H1 (cell line): ENCODE measurements at regions not wholly inside any gene's neighbourhood (a gene's known extent, or its start where the extent isn't known, plus 50 kb on each side); places are given as distances from the start of the nearest gene placed in this dataset.

ENCODE experiments used
- CTCF ChIA-PET: fragments of 300-600 bp; sonication (Branson Sonifier 250); formaldehyde crosslinking; loops from one replicate; lab custom pipeline; 2021; ENCODE audit not compliant: partially characterized antibody; lab: Charles Lee
- POLR2A ChIA-PET: fragments of 300-600 bp; sonication (Branson Sonifier 250); formaldehyde crosslinking; loops from one replicate; lab custom pipeline; 2021; ENCODE audit warnings: inconsistent platforms; ENCODE audit not compliant: partially characterized antibody; lab: Charles Lee
- DNase-seq, 2 experiments: peaks; one replicate each; pipeline versions ENCODE4 v3.0.0 to v3.0.0-alpha.2; 2010 to 2022; ENCODE audit warnings: low spot score in 2 of 2, low read depth in 1 of 2, mixed read lengths in 1 of 2
- FAIRE-seq: peaks from 2 replicates; lab custom pipeline; 2011; peaks lifted over from hg19 to GRCh38; lab: Jason Lieb, UNC
- H2AFZ ChIP-seq: 2 replicates; pipeline ENCODE4 v1.8.1; 2012; ENCODE audit warnings: low read length, inconsistent platforms
- H2AK5ac ChIP-seq: 2 replicates; pipeline ENCODE4 v1.6.1; 2013; ENCODE audit warnings: low read depth, low read length
- H2BK120ac ChIP-seq: replicated peaks from 2 replicates; pipeline ENCODE3; 2013; ENCODE audit warnings: low read depth, low read length, inconsistent platforms
- H2BK12ac ChIP-seq: 2 replicates; pipeline ENCODE4 v1.6.1; 2013; ENCODE audit warnings: low read depth, low read length
- H2BK15ac ChIP-seq: 2 replicates; pipeline ENCODE4 v1.6.1; 2013; ENCODE audit warnings: low read length
- H2BK20ac ChIP-seq: 2 replicates; pipeline ENCODE4 v1.6.1; 2013; ENCODE audit warnings: low read length
- H2BK5ac ChIP-seq: 2 replicates; pipeline ENCODE4 v1.6.1; 2013; ENCODE audit warnings: low read depth, low read length
- H3K14ac ChIP-seq: 2 replicates; pipeline ENCODE4 v1.6.1; 2013; ENCODE audit warnings: inconsistent platforms; ENCODE audit not compliant: insufficient read length
- H3K18ac ChIP-seq: 2 replicates; pipeline ENCODE4 v1.6.1; 2013; ENCODE audit warnings: low read length; ENCODE audit errors: extremely low read depth
- H3K23ac ChIP-seq: 2 replicates; pipeline ENCODE4 v1.6.1; 2013; ENCODE audit warnings: inconsistent platforms; ENCODE audit not compliant: insufficient read length
- H3K23me2 ChIP-seq: 2 replicates; pipeline ENCODE4 v1.6.1; 2013; ENCODE audit warnings: low read depth, low read length
- H3K27ac ChIP-seq: 2 replicates; pipeline ENCODE4 v1.6.1; 2011; ENCODE audit warnings: low read depth, low read length, inconsistent platforms
- H3K27me3 ChIP-seq, 4 experiments: replicated peaks in 1 of 4; 1 replicate in 1 of 4; 2 replicates in 3 of 4; pipeline versions ENCODE4 v1.6.1 to v1.8.1; 2011 to 2013; ENCODE audit warnings: low read length in 3 of 4, mild to moderate bottlenecking in 3 of 4, inconsistent platforms in 2 of 4, mixed read lengths in 2 of 4, moderate library complexity in 1 of 4; ENCODE audit not compliant: control insufficient read depth in 3 of 4, insufficient read depth in 3 of 4; ENCODE audit errors: extremely low read depth in 1 of 4
- H3K36me3 ChIP-seq, 4 experiments: 2 replicates each; pipeline versions ENCODE4 v1.6.1 to v1.8.1; 2011 to 2013; ENCODE audit warnings: mild to moderate bottlenecking in 4 of 4, low read length in 3 of 4, moderate library complexity in 2 of 4, control low read depth in 1 of 4, inconsistent platforms in 1 of 4; ENCODE audit not compliant: insufficient read depth in 4 of 4, control insufficient read depth in 2 of 4
- H3K4ac ChIP-seq: replicated peaks from 2 replicates; pipeline ENCODE3; 2013; ENCODE audit warnings: low read length, low read depth, mixed read lengths, inconsistent platforms; ENCODE audit not compliant: insufficient read length
- H3K4me1 ChIP-seq, 4 experiments: replicated peaks in 1 of 4; 1 replicate in 1 of 4; 2 replicates in 3 of 4; pipeline versions ENCODE4 v1.6.1 to v1.8.1; 2011 to 2013; ENCODE audit warnings: low read length in 3 of 4, inconsistent platforms in 2 of 4, mixed read lengths in 1 of 4; ENCODE audit not compliant: insufficient read depth in 4 of 4, control insufficient read depth in 3 of 4
- H3K4me2 ChIP-seq, 2 experiments: 2 replicates each; pipeline versions ENCODE4 v1.6.1 to v1.8.1; 2011 to 2013; ENCODE audit warnings: low read depth in 2 of 2, low read length in 2 of 2, control low read depth in 1 of 2, inconsistent platforms in 1 of 2, mild to moderate bottlenecking in 1 of 2; ENCODE audit not compliant: insufficient read depth in 1 of 2
- H3K4me3 ChIP-seq, 4 experiments: fragments of 200-600, 300-600 bp in 1 of 4; sonication (generic), shearing (Covaris generic), sonication (Bioruptor Twin) in 1 of 4; 2 replicates each; pipeline versions ENCODE4 v1.5.1 to v1.8.1; 2011 to 2016; ENCODE audit warnings: low read length in 4 of 4, low read depth in 3 of 4, control low read depth in 2 of 4, inconsistent platforms in 2 of 4, mild to moderate bottlenecking in 2 of 4, mixed read lengths in 1 of 4, moderate library complexity in 1 of 4; ENCODE audit not compliant: insufficient read depth in 2 of 4; ENCODE audit errors: extremely low read depth in 1 of 4
- H3K56ac ChIP-seq: replicated peaks from 2 replicates; pipeline ENCODE3; 2013; ENCODE audit warnings: low read depth, mild to moderate bottlenecking, mixed read lengths, low read length, inconsistent platforms; ENCODE audit not compliant: insufficient read length
- H3K79me1 ChIP-seq: 2 replicates; pipeline ENCODE4 v1.6.1; 2013; ENCODE audit warnings: low read depth, low read length, control low read depth
- H3K79me2 ChIP-seq, 2 experiments: 2 replicates each; pipeline versions ENCODE4 v1.6.1 to v1.8.1; 2012 to 2013; ENCODE audit warnings: low read length in 2 of 2, mild to moderate bottlenecking in 2 of 2, inconsistent platforms in 1 of 2; ENCODE audit not compliant: insufficient read depth in 2 of 2, control insufficient read depth in 1 of 2
- H3K9ac ChIP-seq, 4 experiments: replicated peaks in 1 of 4; 1 replicate in 1 of 4; 2 replicates in 3 of 4; pipeline versions ENCODE4 v1.6.1 to v1.8.1; 2011 to 2013; ENCODE audit warnings: low read depth in 3 of 4, low read length in 3 of 4, control low read depth in 2 of 4, mild to moderate bottlenecking in 2 of 4, moderate library complexity in 2 of 4, inconsistent platforms in 1 of 4; ENCODE audit errors: extremely low read depth in 1 of 4
- H3K9me3 ChIP-seq, 2 experiments: 2 replicates each; pipeline versions ENCODE4 v1.6.1 to v1.8.1; 2012 to 2013; ENCODE audit warnings: mild to moderate bottlenecking in 2 of 2, moderate library complexity in 2 of 2, control low read depth in 1 of 2, inconsistent platforms in 1 of 2, low read depth in 1 of 2, low read length in 1 of 2, mixed read lengths in 1 of 2; ENCODE audit not compliant: insufficient read depth in 2 of 2
- H4K20me1 ChIP-seq, 2 experiments: replicated peaks in 1 of 2; 2 replicates each; pipeline versions ENCODE3 to v1.8.1; 2011 to 2013; ENCODE audit warnings: inconsistent platforms in 2 of 2, low read length in 2 of 2, mild to moderate bottlenecking in 1 of 2; ENCODE audit not compliant: insufficient read depth in 2 of 2, control insufficient read depth in 1 of 2
- H4K5ac ChIP-seq: 2 replicates; pipeline ENCODE4 v1.6.1; 2013; ENCODE audit warnings: low read length, low read depth, mixed read lengths, inconsistent platforms; ENCODE audit not compliant: insufficient read length
- H4K8ac ChIP-seq: 2 replicates; pipeline ENCODE4 v1.8.0; 2013; ENCODE audit warnings: mild to moderate bottlenecking, moderate library complexity, low read length, inconsistent platforms; ENCODE audit not compliant: insufficient read depth; ENCODE audit errors: extremely low read depth
- H4K91ac ChIP-seq: replicated peaks from 2 replicates; pipeline ENCODE3; 2013; ENCODE audit warnings: low read length, mixed read lengths, inconsistent platforms; ENCODE audit not compliant: insufficient read length
- BACH1 ChIP-seq: IDR thresholded peaks from 2 replicates; pipeline ENCODE4 v1.6.1; 2012; ENCODE audit warnings: low read length, improper control_type of control experiment
- BCL11A ChIP-seq, 2 experiments: IDR thresholded peaks; one replicate each; pipeline ENCODE4 v1.6.1; 2011; ENCODE audit warnings: low read depth in 2 of 2, low read length in 2 of 2, mild to moderate bottlenecking in 2 of 2
- BRCA1 ChIP-seq: IDR thresholded peaks from 2 replicates; pipeline ENCODE4 v1.6.1; 2012; ENCODE audit warnings: low read depth, low read length, improper control_type of control experiment
- CBX5 ChIP-seq: fragments of 300-800, 300-1000 bp; sonication (generic); IDR thresholded peaks from 2 replicates; pipeline ENCODE4 v1.7.1; 2016; ENCODE audit warnings: antibody characterized with exemption, low read length, low read depth
- CREB1 ChIP-seq: IDR thresholded peaks from 2 replicates; pipeline ENCODE4 v1.6.1; 2012; ENCODE audit warnings: inconsistent platforms
- HDAC2 ChIP-seq, 2 experiments: fragments of 300-600 bp in 1 of 2; sonication (generic) in 1 of 2; IDR thresholded peaks; 2 replicates each; pipeline ENCODE4 v1.6.1; 2011 to 2012; ENCODE audit warnings: low read depth in 2 of 2, low read length in 2 of 2, mild to moderate bottlenecking in 2 of 2, moderate library complexity in 2 of 2, borderline replicate concordance in 1 of 2, inconsistent platforms in 1 of 2
- KDM5A ChIP-seq: fragments of 200-600 bp; IDR thresholded peaks from 2 replicates; pipeline ENCODE4 v1.7.1; 2012; ENCODE audit warnings: mild to moderate bottlenecking, low read length, inconsistent platforms, mixed read lengths
- NANOG ChIP-seq: IDR thresholded peaks from 2 replicates; pipeline ENCODE4 v1.6.1; 2011; ENCODE audit warnings: low read length, low read depth, mild to moderate bottlenecking, inconsistent platforms; ENCODE audit not compliant: insufficient read depth, poor library complexity, severe bottlenecking
- POLR2AphosphoS5 ChIP-seq: IDR thresholded peaks from 2 replicates; pipeline ENCODE4 v1.6.1; 2011; ENCODE audit warnings: low read depth, low read length
- POU5F1 ChIP-seq: IDR thresholded peaks from 2 replicates; pipeline ENCODE4 v1.6.1; 2011; ENCODE audit warnings: low read depth, mild to moderate bottlenecking, low read length, moderate library complexity
- SP2 ChIP-seq: IDR thresholded peaks from 2 replicates; pipeline ENCODE4 v1.6.1; 2012; ENCODE audit warnings: mild to moderate bottlenecking, low read length, inconsistent platforms
- USF2 ChIP-seq: IDR thresholded peaks from 2 replicates; pipeline ENCODE4 v1.6.1; 2011; ENCODE audit warnings: low read length, improper control_type of control experiment
- ZNF274 ChIP-seq: IDR thresholded peaks from 2 replicates; pipeline ENCODE4 v1.7.0; 2012; ENCODE audit warnings: low read length, borderline replicate concordance; ENCODE audit errors: extremely low read depth
- WGBS, 2 experiments: shearing (Covaris generic) in 1 of 2; methylation state at CpG; one replicate each; pipeline versions ENCODE4 v1.1.6 to v1.1.7; 2013 to 2015; ENCODE audit warnings: low lambda C conversion rate in 2 of 2, mixed read lengths in 2 of 2, inconsistent platforms in 1 of 2, low coverage in 1 of 2, missing lambda C conversion rate in 1 of 2; ENCODE audit not compliant: insufficient replicate concordance in 2 of 2, insufficient coverage in 1 of 2, insufficient read length in 1 of 2; ENCODE audit errors: extremely low coverage in 1 of 2, missing lambda C conversion rate in 1 of 2; 5-methylcytosine and 5-hydroxymethylcytosine counted together

GRCh38 chr12:75641031-75641780 is 129.8 kb upstream of the KRR1 start:
- Histone ChIP-seq H4K20me1 (no peaks in the 10 kb centered on the region), H3K36me3 (no peaks in the 10 kb centered on the region), H4K8ac (no peak overlapping the region), H3K79me1 (no peaks in the 10 kb centered on the region), H2BK20ac (no peak overlapping the region), H2AFZ (no peak overlapping the region), H3K4me3 (no peak overlapping the region), H2BK5ac (no peak overlapping the region), H3K9ac (no peak overlapping the region), H3K4ac (no peak overlapping the region), H2BK12ac (no peak overlapping the region), H3K23me2 (no peaks in the 10 kb centered on the region), H3K4me1 (no peaks in the 10 kb centered on the region), H3K9me3 (no peaks in the 10 kb centered on the region), H2BK120ac (no peak overlapping the region), H3K56ac (no peak overlapping the region), H4K5ac (no peak overlapping the region), H3K4me2 (no peak overlapping the region), H3K79me2 (no peaks in the 10 kb centered on the region), H3K27ac (no peak overlapping the region), H3K14ac (no peak overlapping the region), H3K23ac (no peak overlapping the region), H3K27me3 (no peaks in the 10 kb centered on the region), H3K18ac (no peak overlapping the region), H2BK15ac (no peak overlapping the region), H4K91ac (no peak overlapping the region), H2AK5ac (no peak overlapping the region)
- ChIA-PET POLR2A (interaction anchor here (1.0 kb wide), 1 partner anchor 390 kb away, joined by 3 read pairs; the partner anchor contains the start of gene PHLDA1), CTCF (interaction anchor here (0.9 kb wide), 1 partner anchor 113 kb away, joined by 4 read pairs; no protein-coding TSS in a partner anchor)
- WGBS, 2 experiments: 97% methylated on average over 4 of the region's 4 CpGs; no CpG with 5 or more reads in 1 of the 2 experiments
- DNase-seq (no peak), FAIRE-seq (no peak)
- TF ChIP-seq SP2 (no peak), CBX5 (no peak), KDM5A (no peak), USF2 (no peak), POU5F1 (no peak), BCL11A (IDR thresholded peaks at IDR 0.05; ENCODE audit: low read depth in 2 of 2, low read length in 2 of 2) (no peak), CREB1 (no peak), BRCA1 (no peak), POLR2AphosphoS5 (no peak), NANOG (no peak), BACH1 (no peak), HDAC2 (IDR thresholded peaks at IDR 0.05; ENCODE audit: borderline replicate concordance in 1 of 2, low read depth in 2 of 2, low read length in 2 of 2) (no peak), ZNF274 (no peak)
